Stimulated activated memory B cell treated with anti-CD40 and anti-IgM and Interleukin-4, amounts not matched to agents 10 μg/mL and 1 μg/mL and 100 μg/mL, for 72 hours (primary cell): ENCODE measurements at regions not wholly inside any gene's neighbourhood (a gene's known extent, or its start where the extent isn't known, plus 50 kb on each side); places are given as distances from the start of the nearest gene placed in this dataset.
A peak's percentile ranks its signal among the peaks of the same experiment; 100 is the strongest.
"Not testable (repeated sequence)": the region's sequence is repeated elsewhere in the genome, so short reads cannot be mapped to it uniquely, and the experiment has no call there.

Experiments
- ATAC-seq: fragments of 150-1000 bp; cut with Tn5 transposase; 2 replicates; pipeline ENCODE4 v1.10.0; 2021
- H3K27ac Mint-ChIP-seq: one replicate; pipeline ENCODE4 v1.8.0; 2022; ENCODE audit warnings: mild to moderate bottlenecking, mixed read lengths
- H3K27me3 Mint-ChIP-seq: one replicate; pipeline ENCODE4 v1.8.0; 2022; ENCODE audit warnings: mixed read lengths
- H3K36me3 Mint-ChIP-seq: one replicate; pipeline ENCODE4 v1.8.0; 2022; ENCODE audit warnings: mixed read lengths
- H3K4me1 Mint-ChIP-seq: one replicate; pipeline ENCODE4 v1.8.0; 2022; ENCODE audit warnings: mixed read lengths
- H3K4me3 Mint-ChIP-seq: one replicate; pipeline ENCODE4 v1.8.0; 2022; ENCODE audit warnings: mild to moderate bottlenecking, moderate library complexity, mixed read lengths
- H3K9me3 Mint-ChIP-seq: one replicate; pipeline ENCODE4 v1.8.0; 2022; ENCODE audit warnings: mixed read lengths

DNA sequence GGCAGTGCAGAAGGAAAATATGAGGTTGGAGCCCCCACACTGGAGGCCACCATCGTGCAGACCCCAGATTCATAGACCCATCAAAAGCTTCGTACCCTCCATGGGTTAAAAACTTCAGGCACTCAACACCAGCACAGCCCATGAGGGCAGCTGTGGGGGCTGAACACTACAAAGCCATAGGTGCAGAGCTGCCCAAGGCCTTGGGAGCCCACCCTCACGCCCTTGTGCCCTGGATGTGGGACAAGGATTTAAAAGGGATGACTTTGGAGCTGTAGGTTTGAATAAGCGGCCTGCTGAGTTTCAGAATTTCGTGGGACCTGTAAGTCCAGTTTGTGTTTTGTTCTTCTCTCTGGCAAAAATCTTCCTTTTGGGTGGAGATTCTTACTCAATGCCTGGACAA, 747.6 kb downstream of the SPATA31A6 start:
- H3K36me3 Mint-ChIP-seq, H3K4me3 Mint-ChIP-seq, H3K27me3 Mint-ChIP-seq, H3K4me1 Mint-ChIP-seq, H3K9me3 Mint-ChIP-seq, H3K27ac Mint-ChIP-seq, ATAC-seq: not testable (repeated sequence)

DNA sequence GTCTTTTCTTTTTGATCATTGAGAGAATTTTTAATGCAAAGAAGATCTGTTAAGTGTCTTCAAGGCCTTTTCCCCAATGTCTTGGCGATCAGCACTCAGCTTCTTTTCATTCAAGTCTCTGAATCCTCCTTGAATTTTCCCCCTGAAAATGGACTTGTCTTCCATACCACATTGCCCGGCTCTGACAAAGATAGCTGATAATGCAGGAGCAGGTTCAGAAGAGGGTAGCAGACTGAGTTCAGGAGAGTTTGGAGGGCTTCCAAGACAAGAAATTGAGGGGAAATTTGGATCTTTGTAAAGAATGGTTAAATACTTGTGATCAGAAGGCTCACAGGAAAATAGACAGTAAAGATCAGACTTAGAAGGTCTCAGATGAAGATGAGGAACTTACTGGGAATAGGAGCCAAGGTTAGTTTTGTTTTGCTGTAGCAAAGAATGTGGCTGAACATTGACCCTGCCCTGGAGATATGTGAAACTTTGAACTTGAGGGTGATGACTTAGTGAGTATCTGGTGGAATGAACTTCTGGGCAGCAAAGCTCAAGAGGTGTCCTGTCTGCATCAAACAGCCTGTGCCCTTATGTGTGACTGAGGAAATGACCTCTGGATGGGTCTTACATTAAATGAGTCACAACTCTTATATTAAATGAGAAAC, 754.2 kb downstream of the SPATA31A6 start:
- not testable (repeated sequence) for H3K9me3 Mint-ChIP-seq, H3K4me1 Mint-ChIP-seq, H3K27me3 Mint-ChIP-seq, H3K4me3 Mint-ChIP-seq, H3K27ac Mint-ChIP-seq, H3K36me3 Mint-ChIP-seq, ATAC-seq

DNA sequence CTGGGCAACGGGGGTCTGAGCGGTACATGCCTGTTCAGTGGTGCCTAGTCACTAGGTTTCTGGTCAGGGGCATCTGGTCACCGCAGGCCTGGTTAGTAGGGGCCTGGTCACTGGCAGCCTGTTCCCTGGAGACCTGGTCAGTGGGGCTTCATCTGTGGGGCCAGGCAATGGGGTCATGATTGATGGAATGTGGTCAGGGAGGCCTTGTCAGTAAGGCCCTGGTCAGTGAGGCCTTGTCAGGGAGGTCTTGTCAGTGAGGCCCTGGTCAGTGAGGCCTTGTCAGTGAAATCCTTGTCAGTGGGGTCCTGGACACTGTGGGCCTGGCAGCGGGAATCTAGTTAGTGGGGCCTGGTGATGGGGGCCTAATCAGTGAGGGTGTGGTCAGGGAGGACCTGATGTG, 763.6 kb downstream of the SPATA31A6 start:
- not testable (repeated sequence) for H3K36me3 Mint-ChIP-seq, H3K4me1 Mint-ChIP-seq, H3K9me3 Mint-ChIP-seq, H3K27ac Mint-ChIP-seq, H3K27me3 Mint-ChIP-seq, H3K4me3 Mint-ChIP-seq
- ATAC-seq, result peak; percentile 71

DNA sequence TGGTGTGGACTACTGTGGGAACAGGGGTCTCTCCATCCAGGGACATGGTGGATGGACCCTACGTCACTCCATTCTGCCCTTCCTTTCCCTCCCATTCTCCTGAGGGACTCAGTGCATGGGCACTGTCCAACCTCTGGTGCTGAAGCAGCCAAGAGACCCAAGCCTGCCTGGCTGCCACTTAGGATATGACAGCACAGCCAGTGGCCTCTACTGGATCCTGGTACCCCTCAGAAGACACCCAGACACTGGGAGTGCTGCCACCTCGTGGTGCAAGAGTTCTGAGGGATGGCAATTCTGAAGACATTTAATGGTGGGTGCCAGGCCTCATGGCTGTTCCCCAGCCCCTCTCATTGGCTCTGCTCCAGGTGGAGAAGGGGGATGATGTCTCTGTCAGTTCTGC, 767.8 kb downstream of the SPATA31A6 start:
- H3K36me3 Mint-ChIP-seq, ATAC-seq: not testable (repeated sequence)

DNA sequence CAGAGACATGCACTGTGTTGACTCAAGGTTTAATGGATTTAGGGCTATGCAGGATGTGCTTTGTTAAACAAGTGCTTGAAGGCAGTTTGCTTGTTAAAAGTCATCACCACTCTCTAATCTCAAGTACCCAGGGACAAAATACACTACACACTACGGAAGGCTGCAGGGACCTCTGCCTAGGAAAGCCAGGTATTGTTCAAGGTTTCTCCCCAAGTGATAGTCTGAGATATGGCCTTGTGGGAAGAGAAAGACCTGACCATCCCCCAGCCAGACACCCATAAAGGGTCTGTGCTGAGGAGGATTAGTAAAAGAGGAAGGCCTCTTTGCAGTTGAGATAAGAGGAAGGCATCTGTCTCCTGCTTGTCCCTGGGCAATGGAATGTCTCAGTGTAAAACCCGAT, 781.7 kb downstream of the SPATA31A6 start:
- ATAC-seq, H3K27ac Mint-ChIP-seq: not testable (repeated sequence)

More for the DNA sequence above, 767.8 kb downstream of the SPATA31A6 start:
- not testable (repeated sequence) for H3K9me3 Mint-ChIP-seq, H3K27me3 Mint-ChIP-seq, H3K4me3 Mint-ChIP-seq, H3K4me1 Mint-ChIP-seq, H3K27ac Mint-ChIP-seq

DNA sequence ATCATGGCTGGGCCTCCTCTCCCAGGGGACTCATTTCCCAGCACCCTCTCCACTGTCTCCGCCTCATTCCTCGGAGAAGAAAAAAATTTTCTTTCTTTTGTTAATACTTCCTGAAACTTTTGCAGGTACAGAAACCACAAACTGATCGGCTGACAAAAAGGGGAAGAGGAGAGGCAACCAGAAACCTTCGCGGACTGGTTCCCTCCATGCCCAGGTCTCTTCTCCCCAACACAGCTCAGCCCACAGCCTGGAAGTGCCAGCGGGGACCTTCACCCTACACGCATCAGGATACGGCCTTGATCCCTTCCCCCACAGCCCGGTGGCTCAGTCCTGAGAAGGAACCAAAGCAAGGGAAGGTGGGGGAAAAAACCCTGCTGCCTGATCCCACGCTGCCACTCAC, 788.4 kb downstream of the SPATA31A6 start:
- H3K4me1 Mint-ChIP-seq, H3K36me3 Mint-ChIP-seq, H3K4me3 Mint-ChIP-seq, ATAC-seq, H3K9me3 Mint-ChIP-seq, H3K27ac Mint-ChIP-seq: not testable (repeated sequence)
- H3K27me3 Mint-ChIP-seq, result peaks cover 17% of the 10 kb centered on the region

More for the DNA sequence above, 781.7 kb downstream of the SPATA31A6 start:
- not testable (repeated sequence) for H3K9me3 Mint-ChIP-seq, H3K4me1 Mint-ChIP-seq, H3K27me3 Mint-ChIP-seq, H3K4me3 Mint-ChIP-seq, H3K36me3 Mint-ChIP-seq

DNA sequence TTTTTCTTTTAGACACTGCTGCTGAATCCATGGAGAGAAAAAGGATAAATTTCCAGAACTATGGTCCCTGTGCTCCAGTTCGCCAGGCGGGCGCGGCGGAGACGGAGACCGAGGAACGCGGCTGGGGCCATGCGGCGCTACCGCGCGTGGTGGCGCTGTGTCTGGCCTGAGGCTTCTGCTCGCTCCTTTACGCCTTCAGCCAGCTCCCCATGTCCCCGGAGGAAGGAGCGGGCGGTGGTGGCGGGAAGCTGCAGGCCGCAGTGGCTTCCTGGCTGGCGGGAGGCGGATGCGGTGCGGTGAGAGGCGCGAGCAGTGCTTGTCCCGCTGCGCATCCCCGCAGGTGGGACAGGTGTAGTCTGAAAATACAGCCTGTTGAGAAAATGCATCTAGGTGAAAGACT, 791.3 kb downstream of the SPATA31A6 start:
- H3K4me3 Mint-ChIP-seq, H3K4me1 Mint-ChIP-seq: not testable (repeated sequence)

DNA sequence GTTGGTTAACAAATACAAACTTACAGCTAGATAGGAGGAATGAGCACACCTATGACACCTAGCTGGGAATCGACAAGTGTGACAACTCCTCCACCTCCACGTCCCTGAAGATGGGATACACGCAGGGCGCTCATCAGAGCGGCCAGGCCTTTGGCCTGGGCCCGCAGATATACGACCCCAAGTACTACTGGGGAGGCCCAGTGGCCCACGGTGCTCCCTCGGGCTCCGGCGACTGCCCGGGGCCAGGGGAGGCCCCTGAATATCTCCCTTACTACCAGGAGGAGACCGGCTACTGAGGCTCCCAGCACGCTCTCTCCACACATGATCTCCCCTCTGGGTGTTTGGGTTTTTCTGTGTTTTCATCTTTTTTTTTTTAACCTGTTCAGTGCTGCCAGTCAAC, 801.3 kb downstream of the SPATA31A6 start:
- not testable (repeated sequence) for H3K9me3 Mint-ChIP-seq, ATAC-seq, H3K4me3 Mint-ChIP-seq, H3K4me1 Mint-ChIP-seq, H3K36me3 Mint-ChIP-seq, H3K27ac Mint-ChIP-seq, H3K27me3 Mint-ChIP-seq

More for the DNA sequence above, 791.3 kb downstream of the SPATA31A6 start:
- ATAC-seq, H3K9me3 Mint-ChIP-seq, H3K27ac Mint-ChIP-seq, H3K36me3 Mint-ChIP-seq: not testable (repeated sequence)
- peaks cover 17% of the 10 kb centered on the region for H3K27me3 Mint-ChIP-seq
